H1 (cell line): ENCODE measurements at regions not wholly inside any gene's neighbourhood (a gene's known extent, or its start where the extent isn't known, plus 50 kb on each side); places are given as distances from the start of the nearest gene placed in this dataset.

Source experiments
- CTCF ChIA-PET: fragments of 300-600 bp; sonication (Branson Sonifier 250); formaldehyde crosslinking; loops from one replicate; lab custom pipeline; 2021; ENCODE audit not compliant: partially characterized antibody; lab: Charles Lee
- POLR2A ChIA-PET: fragments of 300-600 bp; sonication (Branson Sonifier 250); formaldehyde crosslinking; loops from one replicate; lab custom pipeline; 2021; ENCODE audit warnings: inconsistent platforms; ENCODE audit not compliant: partially characterized antibody; lab: Charles Lee
- DNase-seq, 2 experiments: peaks; one replicate each; pipeline versions ENCODE4 v3.0.0 to v3.0.0-alpha.2; 2010 to 2022; ENCODE audit warnings: low spot score in 2 of 2, low read depth in 1 of 2, mixed read lengths in 1 of 2
- FAIRE-seq: peaks from 2 replicates; lab custom pipeline; 2011; peaks lifted over from hg19 to GRCh38; lab: Jason Lieb, UNC
- H2AFZ ChIP-seq: 2 replicates; pipeline ENCODE4 v1.8.1; 2012; ENCODE audit warnings: low read length, inconsistent platforms
- H2AK5ac ChIP-seq: 2 replicates; pipeline ENCODE4 v1.6.1; 2013; ENCODE audit warnings: low read depth, low read length
- H2BK120ac ChIP-seq: replicated peaks from 2 replicates; pipeline ENCODE3; 2013; ENCODE audit warnings: low read depth, low read length, inconsistent platforms
- H2BK12ac ChIP-seq: 2 replicates; pipeline ENCODE4 v1.6.1; 2013; ENCODE audit warnings: low read depth, low read length
- H2BK15ac ChIP-seq: 2 replicates; pipeline ENCODE4 v1.6.1; 2013; ENCODE audit warnings: low read length
- H2BK20ac ChIP-seq: 2 replicates; pipeline ENCODE4 v1.6.1; 2013; ENCODE audit warnings: low read length
- H2BK5ac ChIP-seq: 2 replicates; pipeline ENCODE4 v1.6.1; 2013; ENCODE audit warnings: low read depth, low read length
- H3K14ac ChIP-seq: 2 replicates; pipeline ENCODE4 v1.6.1; 2013; ENCODE audit warnings: inconsistent platforms; ENCODE audit not compliant: insufficient read length
- H3K18ac ChIP-seq: 2 replicates; pipeline ENCODE4 v1.6.1; 2013; ENCODE audit warnings: low read length; ENCODE audit errors: extremely low read depth
- H3K23ac ChIP-seq: 2 replicates; pipeline ENCODE4 v1.6.1; 2013; ENCODE audit warnings: inconsistent platforms; ENCODE audit not compliant: insufficient read length
- H3K23me2 ChIP-seq: 2 replicates; pipeline ENCODE4 v1.6.1; 2013; ENCODE audit warnings: low read depth, low read length
- H3K27ac ChIP-seq: 2 replicates; pipeline ENCODE4 v1.6.1; 2011; ENCODE audit warnings: low read depth, low read length, inconsistent platforms
- H3K27me3 ChIP-seq, 4 experiments: replicated peaks in 1 of 4; 1 replicate in 1 of 4; 2 replicates in 3 of 4; pipeline versions ENCODE4 v1.6.1 to v1.8.1; 2011 to 2013; ENCODE audit warnings: low read length in 3 of 4, mild to moderate bottlenecking in 3 of 4, inconsistent platforms in 2 of 4, mixed read lengths in 2 of 4, moderate library complexity in 1 of 4; ENCODE audit not compliant: control insufficient read depth in 3 of 4, insufficient read depth in 3 of 4; ENCODE audit errors: extremely low read depth in 1 of 4
- H3K36me3 ChIP-seq, 4 experiments: 2 replicates each; pipeline versions ENCODE4 v1.6.1 to v1.8.1; 2011 to 2013; ENCODE audit warnings: mild to moderate bottlenecking in 4 of 4, low read length in 3 of 4, moderate library complexity in 2 of 4, control low read depth in 1 of 4, inconsistent platforms in 1 of 4; ENCODE audit not compliant: insufficient read depth in 4 of 4, control insufficient read depth in 2 of 4
- H3K4ac ChIP-seq: replicated peaks from 2 replicates; pipeline ENCODE3; 2013; ENCODE audit warnings: low read length, low read depth, mixed read lengths, inconsistent platforms; ENCODE audit not compliant: insufficient read length
- H3K4me1 ChIP-seq, 4 experiments: replicated peaks in 1 of 4; 1 replicate in 1 of 4; 2 replicates in 3 of 4; pipeline versions ENCODE4 v1.6.1 to v1.8.1; 2011 to 2013; ENCODE audit warnings: low read length in 3 of 4, inconsistent platforms in 2 of 4, mixed read lengths in 1 of 4; ENCODE audit not compliant: insufficient read depth in 4 of 4, control insufficient read depth in 3 of 4
- H3K4me2 ChIP-seq, 2 experiments: 2 replicates each; pipeline versions ENCODE4 v1.6.1 to v1.8.1; 2011 to 2013; ENCODE audit warnings: low read depth in 2 of 2, low read length in 2 of 2, control low read depth in 1 of 2, inconsistent platforms in 1 of 2, mild to moderate bottlenecking in 1 of 2; ENCODE audit not compliant: insufficient read depth in 1 of 2
- H3K4me3 ChIP-seq, 4 experiments: fragments of 200-600, 300-600 bp in 1 of 4; sonication (generic), shearing (Covaris generic), sonication (Bioruptor Twin) in 1 of 4; 2 replicates each; pipeline versions ENCODE4 v1.5.1 to v1.8.1; 2011 to 2016; ENCODE audit warnings: low read length in 4 of 4, low read depth in 3 of 4, control low read depth in 2 of 4, inconsistent platforms in 2 of 4, mild to moderate bottlenecking in 2 of 4, mixed read lengths in 1 of 4, moderate library complexity in 1 of 4; ENCODE audit not compliant: insufficient read depth in 2 of 4; ENCODE audit errors: extremely low read depth in 1 of 4
- H3K56ac ChIP-seq: replicated peaks from 2 replicates; pipeline ENCODE3; 2013; ENCODE audit warnings: low read depth, mild to moderate bottlenecking, mixed read lengths, low read length, inconsistent platforms; ENCODE audit not compliant: insufficient read length
- H3K79me1 ChIP-seq: 2 replicates; pipeline ENCODE4 v1.6.1; 2013; ENCODE audit warnings: low read depth, low read length, control low read depth
- H3K79me2 ChIP-seq, 2 experiments: 2 replicates each; pipeline versions ENCODE4 v1.6.1 to v1.8.1; 2012 to 2013; ENCODE audit warnings: low read length in 2 of 2, mild to moderate bottlenecking in 2 of 2, inconsistent platforms in 1 of 2; ENCODE audit not compliant: insufficient read depth in 2 of 2, control insufficient read depth in 1 of 2
- H3K9ac ChIP-seq, 4 experiments: replicated peaks in 1 of 4; 1 replicate in 1 of 4; 2 replicates in 3 of 4; pipeline versions ENCODE4 v1.6.1 to v1.8.1; 2011 to 2013; ENCODE audit warnings: low read depth in 3 of 4, low read length in 3 of 4, control low read depth in 2 of 4, mild to moderate bottlenecking in 2 of 4, moderate library complexity in 2 of 4, inconsistent platforms in 1 of 4; ENCODE audit errors: extremely low read depth in 1 of 4
- H3K9me3 ChIP-seq, 2 experiments: 2 replicates each; pipeline versions ENCODE4 v1.6.1 to v1.8.1; 2012 to 2013; ENCODE audit warnings: mild to moderate bottlenecking in 2 of 2, moderate library complexity in 2 of 2, control low read depth in 1 of 2, inconsistent platforms in 1 of 2, low read depth in 1 of 2, low read length in 1 of 2, mixed read lengths in 1 of 2; ENCODE audit not compliant: insufficient read depth in 2 of 2
- H4K20me1 ChIP-seq, 2 experiments: replicated peaks in 1 of 2; 2 replicates each; pipeline versions ENCODE3 to v1.8.1; 2011 to 2013; ENCODE audit warnings: inconsistent platforms in 2 of 2, low read length in 2 of 2, mild to moderate bottlenecking in 1 of 2; ENCODE audit not compliant: insufficient read depth in 2 of 2, control insufficient read depth in 1 of 2
- H4K5ac ChIP-seq: 2 replicates; pipeline ENCODE4 v1.6.1; 2013; ENCODE audit warnings: low read length, low read depth, mixed read lengths, inconsistent platforms; ENCODE audit not compliant: insufficient read length
- H4K8ac ChIP-seq: 2 replicates; pipeline ENCODE4 v1.8.0; 2013; ENCODE audit warnings: mild to moderate bottlenecking, moderate library complexity, low read length, inconsistent platforms; ENCODE audit not compliant: insufficient read depth; ENCODE audit errors: extremely low read depth
- H4K91ac ChIP-seq: replicated peaks from 2 replicates; pipeline ENCODE3; 2013; ENCODE audit warnings: low read length, mixed read lengths, inconsistent platforms; ENCODE audit not compliant: insufficient read length
- ATF2 ChIP-seq: IDR thresholded peaks from 2 replicates; pipeline ENCODE4 v1.6.1; 2012; ENCODE audit warnings: low read length, inconsistent platforms
- CHD1 ChIP-seq: IDR thresholded peaks from 2 replicates; pipeline ENCODE4 v1.6.1; 2012; ENCODE audit warnings: low read depth, low read length, improper control_type of control experiment
- GTF2F1 ChIP-seq: IDR thresholded peaks from 2 replicates; pipeline ENCODE4 v1.6.1; 2012; ENCODE audit warnings: low read depth, low read length, improper control_type of control experiment, borderline replicate concordance
- JUND ChIP-seq: IDR thresholded peaks from 2 replicates; pipeline ENCODE4 v1.6.1; 2011; ENCODE audit warnings: mild to moderate bottlenecking, improper control_type of control experiment, low read length
- KDM1A ChIP-seq: fragments of 200-600, 300-600 bp; sonication (generic); IDR thresholded peaks from 2 replicates; pipeline ENCODE4 v1.7.1; 2016; ENCODE audit warnings: mild to moderate bottlenecking, low read length, borderline replicate concordance
- MAX ChIP-seq: IDR thresholded peaks from 2 replicates; pipeline ENCODE4 v1.6.1; 2012; ENCODE audit warnings: inconsistent platforms
- RAD21 ChIP-seq, 2 experiments: IDR thresholded peaks in 1 of 2; conservative IDR thresholded peaks in 1 of 2; 2 replicates each; pipeline ENCODE4 v1.6.1; 2011; ENCODE audit warnings: low read depth in 2 of 2, low read length in 2 of 2, improper control_type of control experiment in 1 of 2, inconsistent platforms in 1 of 2, mild to moderate bottlenecking in 1 of 2, moderate library complexity in 1 of 2
- RNF2 ChIP-seq: fragments of 200-900, 300-1000 bp; sonication (generic); IDR thresholded peaks from 2 replicates; pipeline ENCODE4 v1.7.1; 2016; ENCODE audit warnings: borderline replicate concordance, low read depth, mild to moderate bottlenecking, antibody characterized with exemption, low read length; ENCODE audit not compliant: poor library complexity, severe bottlenecking; ENCODE audit errors: missing control alignments
- TEAD4 ChIP-seq: IDR thresholded peaks from 2 replicates; pipeline ENCODE4 v1.6.1; 2012; ENCODE audit warnings: low read depth, low read length, inconsistent platforms, mixed read lengths
- YY1 ChIP-seq: IDR thresholded peaks from 2 replicates; pipeline ENCODE4 v1.6.1; 2011; ENCODE audit warnings: low read depth, mild to moderate bottlenecking, low read length
- WGBS, 2 experiments: shearing (Covaris generic) in 1 of 2; methylation state at CpG; one replicate each; pipeline versions ENCODE4 v1.1.6 to v1.1.7; 2013 to 2015; ENCODE audit warnings: low lambda C conversion rate in 2 of 2, mixed read lengths in 2 of 2, inconsistent platforms in 1 of 2, low coverage in 1 of 2, missing lambda C conversion rate in 1 of 2; ENCODE audit not compliant: insufficient replicate concordance in 2 of 2, insufficient coverage in 1 of 2, insufficient read length in 1 of 2; ENCODE audit errors: extremely low coverage in 1 of 2, missing lambda C conversion rate in 1 of 2; 5-methylcytosine and 5-hydroxymethylcytosine counted together

- no peak for DNase-seq
- H3K4me2 ChIP-seq, result no peak overlapping the region
- peak; percentile 66 to 75 for TF ChIP-seq RAD21 (IDR thresholded peaks at IDR 0.05 in 1 of 2, conservative IDR thresholded peaks at IDR 0.05 in 1 of 2; ENCODE audit: low read depth in 2 of 2, low read length in 2 of 2)
- no peak for TF ChIP-seq MAX
- no peak for TF ChIP-seq YY1
- no peak for TF ChIP-seq KDM1A
- no peak for TF ChIP-seq JUND
- TF ChIP-seq GTF2F1, result no peak
- TF ChIP-seq ATF2, result no peak
- TF ChIP-seq CHD1, result no peak
- no peak for TF ChIP-seq TEAD4
- TF ChIP-seq RNF2, result no peak
Observed at GRCh38 chr3:65170390-65171042, 482.7 kb upstream of the ADAMTS9 start.

More at GRCh38 chr3:65170390-65171042, 482.7 kb upstream of the ADAMTS9 start:
- H3K27ac ChIP-seq, result no peak overlapping the region
- no peak overlapping the region for H2BK120ac ChIP-seq
- no peak overlapping the region for H4K91ac ChIP-seq
- H3K27me3 ChIP-seq, result no peaks in the 10 kb centered on the region
- H4K20me1 ChIP-seq, result no peaks in the 10 kb centered on the region
- H3K14ac ChIP-seq, result no peak overlapping the region
- no peak overlapping the region for H3K9ac ChIP-seq
- no peaks in the 10 kb centered on the region for H3K79me1 ChIP-seq
- POLR2A ChIA-PET, result interaction anchor here (0.6 kb wide), 1 partner anchor 8 kb away, joined by 4 read pairs; no protein-coding TSS in a partner anchor
- no peak overlapping the region for H3K4me3 ChIP-seq
- no peak overlapping the region for H2BK5ac ChIP-seq
- H3K4ac ChIP-seq, result no peak overlapping the region
- H2BK20ac ChIP-seq, result no peak overlapping the region
- no peaks in the 10 kb centered on the region for H3K79me2 ChIP-seq
- H3K23ac ChIP-seq, result no peak overlapping the region
- no peak overlapping the region for H2AK5ac ChIP-seq
- 79% methylated on average over 10 of the region's 10 CpGs; no CpG with 5 or more reads in 1 of the 2 experiments for WGBS, 2 experiments
- no peaks in the 10 kb centered on the region for H3K23me2 ChIP-seq
- H3K9me3 ChIP-seq, result no peaks in the 10 kb centered on the region
- no peak overlapping the region for H4K5ac ChIP-seq
- no peak overlapping the region for H2BK15ac ChIP-seq
- no peaks in the 10 kb centered on the region for H3K36me3 ChIP-seq
- no peak overlapping the region for H3K18ac ChIP-seq
- peak; percentile 73 for FAIRE-seq
- no peak overlapping the region for H4K8ac ChIP-seq
- no peak overlapping the region for H3K56ac ChIP-seq
- no peaks in the 10 kb centered on the region for H3K4me1 ChIP-seq
- H2BK12ac ChIP-seq, result no peak overlapping the region; the same call in 1 of the 2 replicates
- CTCF ChIA-PET, result interaction anchor here (0.6 to 4.1 kb wide), 49 partner anchors 8 to 786 kb away, joined by 3 to 37 read pairs (median 3); no protein-coding TSS in a partner anchor
- H2AFZ ChIP-seq, result peak overlapping the region; percentile 53; the same call in 1 of the 2 replicates
